ENCODE measurements at regions not wholly inside any gene's neighbourhood (a gene's known extent, or its start where the extent isn't known, plus 50 kb on each side); places are given as distances from the start of the nearest gene placed in this dataset.

DNA sequence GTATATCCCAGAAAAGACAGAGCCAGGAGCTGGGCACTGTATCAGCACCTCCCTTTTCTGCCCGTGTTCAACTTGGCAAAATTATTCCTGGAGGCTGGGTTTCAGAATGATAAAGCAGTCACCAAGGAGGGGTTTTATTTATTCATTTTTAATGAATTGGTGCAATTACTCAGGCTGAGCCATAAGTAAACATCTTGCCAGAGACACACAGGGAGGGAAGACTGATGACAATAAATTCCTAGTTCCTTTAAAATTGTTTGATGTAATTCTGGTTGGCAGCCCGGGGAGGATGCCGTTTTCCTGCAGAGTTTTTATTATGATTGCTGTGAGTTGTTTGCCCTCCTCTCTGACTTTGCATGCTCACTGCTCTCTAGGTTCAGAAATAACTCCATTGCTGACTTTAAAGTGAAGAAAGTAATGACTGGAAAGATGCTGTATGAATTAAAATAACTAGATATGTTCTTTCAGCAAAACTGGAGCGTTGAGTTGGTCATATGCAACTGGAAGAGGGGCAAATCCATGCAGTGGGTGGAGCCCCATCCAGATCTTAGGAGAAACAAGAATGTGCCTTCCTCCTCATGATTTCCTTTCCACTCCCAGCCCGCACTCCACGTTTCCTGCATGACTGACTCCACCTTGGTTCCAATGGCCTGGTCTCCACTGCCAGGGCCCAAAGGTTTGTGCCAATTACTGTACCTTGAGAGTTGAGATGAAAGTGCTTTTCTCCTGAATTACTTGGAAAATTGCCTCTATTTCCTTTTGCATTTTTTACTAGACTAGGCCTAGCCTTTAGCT lies 182.1 kb downstream of the RFC3 start (continued):
- TF ChIP-seq, protein P1, sequence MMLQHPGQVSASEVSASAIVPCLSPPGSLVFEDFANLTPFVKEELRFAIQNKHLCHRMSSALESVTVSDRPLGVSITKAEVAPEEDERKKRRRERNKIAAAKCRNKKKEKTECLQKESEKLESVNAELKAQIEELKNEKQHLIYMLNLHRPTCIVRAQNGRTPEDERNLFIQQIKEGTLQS (IDR thresholded peaks at IDR 0.05): no peak
- TF ChIP-seq HNF4A (conservative IDR thresholded peaks at IDR 0.05) (no peak), RAD21 (IDR thresholded peaks at IDR 0.05) (no peak), FOXA1 (IDR thresholded peaks at IDR 0.05) (no peak)

- Histone ChIP-seq H3K4me3 (ENCODE audit: low read depth in 1 of 3, low read length in 3 of 3) (no peak overlapping the region), H3K9ac (ENCODE audit: low read depth in 1 of 2, low read length in 2 of 2) (no peak overlapping the region), H3K27me3 (ENCODE audit: control insufficient read depth in 4 of 4, insufficient read depth in 4 of 4, low read length in 3 of 4) (no peaks in the 10 kb centered on the region), H3K9me3 (ENCODE audit: control insufficient read depth in 4 of 4, low read length in 3 of 4) (no peaks in the 10 kb centered on the region), H3K4me1 (ENCODE audit: control insufficient read depth in 4 of 4, insufficient read depth in 4 of 4, low read length in 3 of 4) (peaks cover 0 to 18% (median 3%) of the 10 kb centered on the region in 4 donors), H3K27ac (ENCODE audit: low read depth in 1 of 2, low read length in 2 of 2) (no peak overlapping the region), H3K36me3 (ENCODE audit: control insufficient read depth in 4 of 4, insufficient read depth in 3 of 4, low read depth in 1 of 4, low read length in 3 of 4) (no peaks in the 10 kb centered on the region)
- TF ChIP-seq FOXA2 (IDR thresholded peaks at IDR 0.05) (no peak), TAF1 (conservative IDR thresholded peaks at IDR 0.05) (no peak), RAD21 (IDR thresholded peaks at IDR 0.05) (no peak)
- TF ChIP-seq, protein P1 (IDR thresholded peaks at IDR 0.05): no peak
- no peak for DNase-seq (ENCODE audit: low spot score)
Measured at GRCh38 chr13:34000955-34001354, 183.0 kb downstream of the RFC3 start.

DNA sequence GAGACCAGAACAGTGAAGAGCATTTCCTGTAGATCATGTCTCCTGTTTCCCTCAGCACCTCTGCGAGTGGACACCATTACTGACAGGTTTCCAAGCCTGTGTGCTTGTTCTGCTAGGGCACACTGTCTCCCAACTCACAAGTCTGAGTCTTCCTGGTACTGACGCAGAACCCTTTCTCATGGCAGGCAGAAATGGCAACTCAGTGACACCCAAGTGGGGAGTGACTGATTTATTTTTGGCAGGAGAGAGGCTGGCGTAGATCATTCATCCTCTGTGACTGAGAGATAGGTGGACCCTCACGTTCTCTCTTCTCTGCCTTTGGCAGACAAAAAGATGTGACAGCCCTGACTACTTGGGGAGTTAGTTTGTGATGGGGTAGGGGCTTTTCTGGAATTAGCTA lies 183.4 kb downstream of the RFC3 start:
- TF ChIP-seq, protein P2, sequence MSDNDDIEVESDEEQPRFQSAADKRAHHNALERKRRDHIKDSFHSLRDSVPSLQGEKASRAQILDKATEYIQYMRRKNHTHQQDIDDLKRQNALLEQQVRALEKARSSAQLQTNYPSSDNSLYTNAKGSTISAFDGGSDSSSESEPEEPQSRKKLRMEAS (IDR thresholded peaks at IDR 0.05): no peak
- TF ChIP-seq RAD21 (IDR thresholded peaks at IDR 0.05) (no peak), FOXA2 (IDR thresholded peaks at IDR 0.05) (no peak), HNF4G (IDR thresholded peaks at IDR 0.05) (no peak), HNF4A (conservative IDR thresholded peaks at IDR 0.05) (no peak), FOXA1 (IDR thresholded peaks at IDR 0.05) (no peak)
- Histone ChIP-seq H3K4me1 (ENCODE audit: control insufficient read depth in 4 of 4, insufficient read depth in 4 of 4, low read length in 3 of 4) (peaks cover 0 to 18% (median 3%) of the 10 kb centered on the region in 4 donors), H3K27ac (ENCODE audit: low read depth in 1 of 2, low read length in 2 of 2) (no peak overlapping the region), H3K36me3 (ENCODE audit: control insufficient read depth in 4 of 4, insufficient read depth in 3 of 4, low read depth in 1 of 4, low read length in 3 of 4) (no peaks in the 10 kb centered on the region), H3K9ac (ENCODE audit: low read depth in 1 of 2, low read length in 2 of 2) (no peak overlapping the region), H3K4me3 (ENCODE audit: low read depth in 1 of 3, low read length in 3 of 3) (no peak overlapping the region), H3K27me3 (ENCODE audit: control insufficient read depth in 4 of 4, insufficient read depth in 4 of 4, low read length in 3 of 4) (no peaks in the 10 kb centered on the region), H3K9me3 (ENCODE audit: control insufficient read depth in 4 of 4, low read length in 3 of 4) (no peaks in the 10 kb centered on the region)
- 90% methylated on average over 4 of the region's 4 CpGs for WGBS
- DNase-seq (ENCODE audit: low spot score): no peak

- Histone ChIP-seq H3K9me3 (ENCODE audit: control insufficient read depth in 4 of 4, low read length in 3 of 4) (no peaks in the 10 kb centered on the region), H3K36me3 (ENCODE audit: control insufficient read depth in 4 of 4, insufficient read depth in 3 of 4, low read depth in 1 of 4, low read length in 3 of 4) (no peaks in the 10 kb centered on the region), H3K4me3 (ENCODE audit: low read depth in 1 of 3, low read length in 3 of 3) (no peak overlapping the region), H3K4me1 (ENCODE audit: control insufficient read depth in 4 of 4, insufficient read depth in 4 of 4, low read length in 3 of 4) (peaks cover 0 to 18% (median 3%) of the 10 kb centered on the region in 4 donors), H3K9ac (ENCODE audit: low read depth in 1 of 2, low read length in 2 of 2) (no peak overlapping the region), H3K27me3 (ENCODE audit: control insufficient read depth in 4 of 4, insufficient read depth in 4 of 4, low read length in 3 of 4) (no peaks in the 10 kb centered on the region), H3K27ac (ENCODE audit: low read depth in 1 of 2, low read length in 2 of 2) (no peak overlapping the region)
- no peak for DNase-seq (ENCODE audit: low spot score)
- no peak for TF ChIP-seq RXRA (IDR thresholded peaks at IDR 0.05)
- TF ChIP-seq, protein P3, sequence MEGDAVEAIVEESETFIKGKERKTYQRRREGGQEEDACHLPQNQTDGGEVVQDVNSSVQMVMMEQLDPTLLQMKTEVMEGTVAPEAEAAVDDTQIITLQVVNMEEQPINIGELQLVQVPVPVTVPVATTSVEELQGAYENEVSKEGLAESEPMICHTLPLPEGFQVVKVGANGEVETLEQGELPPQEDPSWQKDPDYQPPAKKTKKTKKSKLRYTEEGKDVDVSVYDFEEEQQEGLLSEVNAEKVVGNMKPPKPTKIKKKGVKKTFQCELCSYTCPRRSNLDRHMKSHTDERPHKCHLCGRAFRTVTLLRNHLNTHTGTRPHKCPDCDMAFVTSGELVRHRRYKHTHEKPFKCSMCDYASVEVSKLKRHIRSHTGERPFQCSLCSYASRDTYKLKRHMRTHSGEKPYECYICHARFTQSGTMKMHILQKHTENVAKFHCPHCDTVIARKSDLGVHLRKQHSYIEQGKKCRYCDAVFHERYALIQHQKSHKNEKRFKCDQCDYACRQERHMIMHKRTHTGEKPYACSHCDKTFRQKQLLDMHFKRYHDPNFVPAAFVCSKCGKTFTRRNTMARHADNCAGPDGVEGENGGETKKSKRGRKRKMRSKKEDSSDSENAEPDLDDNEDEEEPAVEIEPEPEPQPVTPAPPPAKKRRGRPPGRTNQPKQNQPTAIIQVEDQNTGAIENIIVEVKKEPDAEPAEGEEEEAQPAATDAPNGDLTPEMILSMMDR (IDR thresholded peaks at IDR 0.05; ENCODE audit: low read depth, low read length, missing input control): no peak
- TF ChIP-seq RAD21 (IDR thresholded peaks at IDR 0.05): no peak
- no peak for TF ChIP-seq HNF4A (conservative IDR thresholded peaks at IDR 0.05)
- no peak for TF ChIP-seq JUND (IDR thresholded peaks at IDR 0.05)
- TF ChIP-seq, protein P1 (IDR thresholded peaks at IDR 0.05): no peak
- TF ChIP-seq TAF1 (conservative IDR thresholded peaks at IDR 0.05): no peak
- TF ChIP-seq, protein P2 (IDR thresholded peaks at IDR 0.05): no peak
- no peak for TF ChIP-seq HNF4G (IDR thresholded peaks at IDR 0.05)
- no peak for TF ChIP-seq NR2F2 (IDR thresholded peaks at IDR 0.05)
- 91% methylated on average over 1 of the region's 1 CpG for WGBS
Measured at GRCh38 chr13:34002141-34002540, 184.2 kb downstream of the RFC3 start.

Data from liver (tissue), 8 donors.